PC-3 (cell line): ENCODE measurements at regions not wholly inside any gene's neighbourhood (a gene's known extent, or its start where the extent isn't known, plus 50 kb on each side); places are given as distances from the start of the nearest gene placed in this dataset.

ENCODE experiments used
- ATAC-seq: fragments of 200-7000 bp; cut with Tn5 transposase; 2 replicates; pipeline ENCODE4 v1.9.1; 2020; ENCODE audit warnings: mild to moderate bottlenecking, moderate library complexity
- BruUV-seq: library from RNA; stranded (reverse); fragments of 400-500 nt; replicated peaks from 2 replicates; lab custom pipeline; 2021; lab: Mats Ljungman, UMichigan
- CTCF ChIA-PET: fragments of 300-600 bp; sonication (Branson Sonifier 250); formaldehyde crosslinking; loops from one replicate; lab custom pipeline; 2022; ENCODE audit warnings: antibody characterized with exemption; lab: Charles Lee
- POLR2A ChIA-PET: fragments of 300-600 bp; sonication (Branson Sonifier 250); formaldehyde crosslinking; loops from one replicate; lab custom pipeline; 2022; ENCODE audit warnings: antibody characterized with exemption; ENCODE audit not compliant: unreplicated experiment; lab: Charles Lee
- DNase-seq: peaks from one replicate; pipeline ENCODE4 v3.0.0-alpha.2; 2015
- H2AFZ ChIP-seq: fragments of 300-600 bp; sonication (generic); 2 replicates; pipeline ENCODE4 v1.6.0; 2016; ENCODE audit warnings: antibody characterized with exemption, low read length
- H3F3A ChIP-seq: fragments of 300-600 bp; sonication (generic); one replicate; pipeline ENCODE4 v1.6.0; 2017; ENCODE audit warnings: antibody characterized with exemption, low read length, control low read depth, mild to moderate bottlenecking; ENCODE audit not compliant: unreplicated experiment
- H3K27ac ChIP-seq: fragments of 300-600 bp; sonication (generic); 2 replicates; pipeline ENCODE4 v1.5.1; 2016; ENCODE audit warnings: mild to moderate bottlenecking, low read length
- H3K27me3 ChIP-seq: fragments of 300-600 bp; sonication (generic); 2 replicates; pipeline ENCODE4 v1.6.1; 2016; ENCODE audit warnings: low read length, mixed read lengths
- H3K36me3 ChIP-seq: fragments of 300-600 bp; sonication (generic); 2 replicates; pipeline ENCODE4 v1.6.1; 2016; ENCODE audit warnings: low read depth, mixed run types, low read length, mixed read lengths
- H3K4me1 ChIP-seq: fragments of 300-600 bp; sonication (generic); 2 replicates; pipeline ENCODE4 v1.5.1; 2016; ENCODE audit warnings: low read length; ENCODE audit not compliant: insufficient read depth
- H3K4me2 ChIP-seq: fragments of 300-600 bp; sonication (generic); 2 replicates; pipeline ENCODE4 v1.6.0; 2016; ENCODE audit warnings: low read length
- H3K4me3 ChIP-seq: fragments of 300-600 bp; sonication (generic); 2 replicates; pipeline ENCODE4 v1.5.1; 2016; ENCODE audit warnings: mild to moderate bottlenecking, low read length, mixed read lengths
- H3K79me2 ChIP-seq: fragments of 300-600 bp; sonication (generic); 2 replicates; pipeline ENCODE4 v1.6.1; 2017; ENCODE audit warnings: low read length, mixed read lengths
- H3K9ac ChIP-seq: fragments of 300-600 bp; sonication (generic); 2 replicates; pipeline ENCODE4 v1.6.0; 2016; ENCODE audit warnings: mild to moderate bottlenecking, low read length
- H3K9me2 ChIP-seq: fragments of 300-600 bp; sonication (generic); replicated peaks from 2 replicates; pipeline ENCODE4 v1.6.1; 2016; ENCODE audit warnings: mixed run types, low read length, mixed read lengths
- H3K9me3 ChIP-seq: fragments of 300-600 bp; sonication (generic); 2 replicates; pipeline ENCODE4 v1.6.1; 2016; ENCODE audit warnings: low read length, mixed read lengths
- H4K20me1 ChIP-seq: fragments of 300-600 bp; sonication (generic); 2 replicates; pipeline ENCODE4 v1.6.1; 2016; ENCODE audit warnings: low read length, mixed read lengths
- EZH2 ChIP-seq: fragments of 300-600 bp; sonication (generic); IDR thresholded peaks from one replicate; pipeline ENCODE4 v1.6.1; 2017; ENCODE audit warnings: antibody characterized with exemption, mild to moderate bottlenecking, low read length; ENCODE audit not compliant: unreplicated experiment
- EZH2phosphoT487 ChIP-seq: fragments of 300-600 bp; sonication (generic); IDR thresholded peaks from 2 replicates; pipeline ENCODE4 v1.6.1; 2018; ENCODE audit warnings: mild to moderate bottlenecking, antibody characterized with exemption, low read length, borderline replicate concordance
- intact Hi-C: fragments of 100-400 bp; cut with micrococcal nuclease; formaldehyde crosslinking; loops from 2 replicates; pipeline ENCODE4 v1.9.0; 2023
- TF ChIP-seq, protein P1 (sequence below): fragments of 300-600 bp; sonication (generic); conservative IDR thresholded peaks from 2 replicates; pipeline ENCODE4 v1.5.1; 2017; ENCODE audit warnings: antibody characterized with exemption, low read depth, mild to moderate bottlenecking, low read length

DNA sequence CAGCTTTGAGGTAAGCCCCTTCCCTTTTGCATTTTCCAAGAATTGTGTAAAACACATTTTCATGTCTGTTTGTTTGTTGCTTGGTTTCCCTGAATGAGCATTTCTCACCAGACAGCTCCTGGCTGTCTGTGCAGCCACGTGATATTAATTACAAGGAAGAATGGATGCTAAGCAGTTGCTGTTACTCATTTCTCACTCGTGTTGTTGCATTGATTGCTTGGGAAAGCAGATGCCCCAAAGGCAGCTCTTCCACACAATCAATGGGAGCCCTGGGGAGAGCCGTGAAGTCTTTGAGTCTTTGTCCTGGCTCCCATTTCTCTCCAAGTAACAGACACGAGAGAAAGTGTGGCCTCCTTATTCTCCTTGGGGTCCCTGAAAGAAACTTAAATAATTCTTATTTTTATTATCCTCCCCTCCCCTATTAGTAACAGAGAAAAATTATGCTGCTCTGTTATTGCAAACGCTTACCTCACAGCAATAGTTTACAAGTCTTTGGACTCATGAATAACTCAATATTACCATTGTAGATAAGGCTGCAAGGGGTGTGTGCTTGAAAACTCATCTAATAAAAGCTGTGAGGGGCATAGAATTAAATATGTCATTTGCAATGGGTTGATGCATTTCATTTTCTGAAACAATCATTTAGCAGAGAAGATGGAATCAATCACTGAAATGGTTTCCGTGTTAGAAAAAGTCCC, 127.7 kb upstream of the CAMK1G start:
- Histone ChIP-seq H3K9me2 (no peaks in the 10 kb centered on the region), H3K4me2 (no peak overlapping the region), H3F3A (no peaks in the 10 kb centered on the region), H3K27me3 (no peaks in the 10 kb centered on the region), H3K4me1 (no peaks in the 10 kb centered on the region), H4K20me1 (no peaks in the 10 kb centered on the region), H2AFZ (no peak overlapping the region), H3K9ac (no peak overlapping the region), H3K4me3 (no peak overlapping the region), H3K27ac (no peak overlapping the region), H3K79me2 (no peaks in the 10 kb centered on the region), H3K36me3 (no peaks in the 10 kb centered on the region), H3K9me3 (no peaks in the 10 kb centered on the region)
- POLR2A ChIA-PET = no interaction called here
- intact Hi-C loops = no loop called here
- no peak for TF ChIP-seq EZH2phosphoT487
- TF ChIP-seq, protein P1, sequence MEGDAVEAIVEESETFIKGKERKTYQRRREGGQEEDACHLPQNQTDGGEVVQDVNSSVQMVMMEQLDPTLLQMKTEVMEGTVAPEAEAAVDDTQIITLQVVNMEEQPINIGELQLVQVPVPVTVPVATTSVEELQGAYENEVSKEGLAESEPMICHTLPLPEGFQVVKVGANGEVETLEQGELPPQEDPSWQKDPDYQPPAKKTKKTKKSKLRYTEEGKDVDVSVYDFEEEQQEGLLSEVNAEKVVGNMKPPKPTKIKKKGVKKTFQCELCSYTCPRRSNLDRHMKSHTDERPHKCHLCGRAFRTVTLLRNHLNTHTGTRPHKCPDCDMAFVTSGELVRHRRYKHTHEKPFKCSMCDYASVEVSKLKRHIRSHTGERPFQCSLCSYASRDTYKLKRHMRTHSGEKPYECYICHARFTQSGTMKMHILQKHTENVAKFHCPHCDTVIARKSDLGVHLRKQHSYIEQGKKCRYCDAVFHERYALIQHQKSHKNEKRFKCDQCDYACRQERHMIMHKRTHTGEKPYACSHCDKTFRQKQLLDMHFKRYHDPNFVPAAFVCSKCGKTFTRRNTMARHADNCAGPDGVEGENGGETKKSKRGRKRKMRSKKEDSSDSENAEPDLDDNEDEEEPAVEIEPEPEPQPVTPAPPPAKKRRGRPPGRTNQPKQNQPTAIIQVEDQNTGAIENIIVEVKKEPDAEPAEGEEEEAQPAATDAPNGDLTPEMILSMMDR = no peak
- DNase-seq (no peak), ATAC-seq (no peak)
- CTCF ChIA-PET = interaction anchor here (0.6 kb wide), 1 partner anchor 972 kb away, joined by 3 read pairs; no protein-coding TSS in a partner anchor
- BruUV-seq = no TSS peak

DNA sequence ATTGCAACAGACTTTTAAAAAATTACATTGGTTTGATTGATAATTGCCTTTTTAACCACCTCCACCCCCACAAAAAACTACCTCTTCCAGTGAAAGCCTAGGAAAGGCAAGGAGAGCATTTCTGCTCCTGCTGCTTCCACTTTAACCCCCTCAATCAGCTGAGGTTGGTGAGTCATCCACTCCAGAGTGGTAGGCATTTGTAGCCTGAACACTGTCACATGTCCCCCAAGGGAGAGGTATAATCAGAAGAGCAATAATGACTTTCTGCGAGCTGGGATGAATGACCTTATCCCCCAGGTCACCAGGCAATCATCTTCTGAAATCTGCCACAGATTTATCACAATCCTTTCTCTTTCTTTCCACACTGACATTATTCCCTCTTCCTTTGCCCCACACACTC, 126.6 kb upstream of the CAMK1G start:
- Histone ChIP-seq H3K9ac (no peak overlapping the region), H3K4me2 (no peak overlapping the region), H3K27ac (no peak overlapping the region), H2AFZ (no peak overlapping the region), H3F3A (no peaks in the 10 kb centered on the region), H3K9me2 (no peaks in the 10 kb centered on the region), H3K79me2 (no peaks in the 10 kb centered on the region), H3K36me3 (no peaks in the 10 kb centered on the region), H4K20me1 (no peaks in the 10 kb centered on the region), H3K4me1 (no peaks in the 10 kb centered on the region), H3K27me3 (no peaks in the 10 kb centered on the region), H3K4me3 (no peak overlapping the region), H3K9me3 (peaks cover 9% of the 10 kb centered on the region; the same call in 1 of the 2 replicates)
- TF ChIP-seq EZH2phosphoT487 = no peak
- TF ChIP-seq EZH2 = no peak
- TF ChIP-seq, protein P1 = no peak
- DNase-seq (no peak), ATAC-seq (no peak)
- intact Hi-C loops = no loop called here
- POLR2A ChIA-PET = no interaction called here
- no TSS peak for BruUV-seq
- CTCF ChIA-PET = no interaction called here

DNA sequence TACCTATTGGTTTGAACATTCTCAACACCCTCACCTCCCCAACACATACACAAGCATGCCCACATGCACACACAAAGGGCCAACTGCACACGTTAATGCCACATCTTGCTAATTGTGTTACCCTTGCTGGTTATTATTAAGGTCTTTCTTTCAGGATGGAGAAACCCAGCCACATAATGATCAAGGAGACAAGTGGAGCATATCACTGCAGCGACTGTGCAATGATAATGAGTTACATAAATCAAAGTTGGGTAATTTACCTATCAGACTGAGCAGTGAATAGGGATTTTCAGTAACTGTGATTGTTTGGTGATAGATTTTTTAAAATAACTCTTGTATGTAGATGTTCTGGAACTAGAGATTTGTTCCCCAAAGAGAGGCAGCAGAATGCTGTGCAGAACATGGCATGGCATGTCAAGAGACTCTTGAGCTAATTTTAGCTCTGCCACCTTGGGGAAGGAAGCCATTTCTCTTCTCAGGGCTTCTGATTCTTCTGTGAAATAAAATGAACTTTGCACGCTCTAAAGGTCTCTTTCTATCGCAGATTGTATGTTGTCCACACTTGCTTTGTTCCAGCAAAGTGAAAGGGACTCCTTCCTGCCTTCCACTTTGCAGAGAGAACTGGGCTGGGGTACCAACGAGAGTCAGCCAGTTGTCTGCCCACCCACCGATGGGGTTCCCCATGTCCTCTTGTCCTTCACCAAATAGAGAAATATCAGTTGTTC, 126.0 kb upstream of the CAMK1G start:
- ChIA-PET POLR2A (no interaction called here), CTCF (no interaction called here)
- Histone ChIP-seq H3K36me3 (no peaks in the 10 kb centered on the region), H3K9me3 (peaks cover 13% of the 10 kb centered on the region; the same call in 1 of the 2 replicates), H3K9ac (no peak overlapping the region), H3K79me2 (no peaks in the 10 kb centered on the region), H3K27ac (no peak overlapping the region), H3K4me3 (no peak overlapping the region), H3K27me3 (no peaks in the 10 kb centered on the region), H3K4me1 (no peaks in the 10 kb centered on the region), H3K9me2 (no peaks in the 10 kb centered on the region), H3F3A (no peaks in the 10 kb centered on the region), H3K4me2 (no peak overlapping the region), H4K20me1 (no peaks in the 10 kb centered on the region), H2AFZ (no peak overlapping the region)
- DNase-seq (no peak), ATAC-seq (no peak)
- no TSS peak for BruUV-seq
- TF ChIP-seq EZH2phosphoT487 = no peak
- TF ChIP-seq, protein P1 = no peak
- no peak for TF ChIP-seq EZH2
- intact Hi-C loops = no loop called here
